Aorta (tissue), 5 donors: ENCODE measurements at regions not wholly inside any gene's neighbourhood (a gene's known extent, or its start where the extent isn't known, plus 50 kb on each side); places are given as distances from the start of the nearest gene placed in this dataset.
"Not testable (repeated sequence)": the region's sequence is repeated elsewhere in the genome, so short reads cannot be mapped to it uniquely, and the experiment has no call there.

ENCODE experiments used
- ATAC-seq: fragments of 200-7000 bp; cut with Tn5 transposase; one replicate; pipeline ENCODE4 v1.9.1; 2022; ENCODE audit warnings: moderate library complexity; ENCODE audit not compliant: low FRiP score
- DNase-seq, 2 donors: peaks; one replicate each; pipeline ENCODE4 v3.0.0-alpha.2; 2020
- H3K27ac ChIP-seq, 2 donors: one replicate each; pipeline ENCODE4 v1.5.1; 2013; ENCODE audit warnings: low read length in 2 of 2, mild to moderate bottlenecking in 2 of 2, moderate library complexity in 2 of 2, control low read depth in 1 of 2, inconsistent platforms in 1 of 2, low read depth in 1 of 2
- H3K27me3 ChIP-seq, 2 donors: one replicate each; pipeline ENCODE4 v1.6.1; 2013; ENCODE audit warnings: control low read depth in 1 of 2, low read length in 1 of 2, mild to moderate bottlenecking in 1 of 2, moderate library complexity in 1 of 2; ENCODE audit not compliant: insufficient read depth in 2 of 2, control insufficient read depth in 1 of 2
- H3K36me3 ChIP-seq, 2 donors: one replicate each; pipeline ENCODE4 v1.6.1; 2013; ENCODE audit warnings: control low read depth in 1 of 2, low read length in 1 of 2, mild to moderate bottlenecking in 1 of 2; ENCODE audit not compliant: insufficient read depth in 2 of 2, control insufficient read depth in 1 of 2
- H3K4me1 ChIP-seq, 2 donors: one replicate each; pipeline ENCODE4 v1.6.1; 2013; ENCODE audit warnings: low read length in 2 of 2, control low read depth in 1 of 2, mild to moderate bottlenecking in 1 of 2, moderate library complexity in 1 of 2; ENCODE audit not compliant: insufficient read depth in 2 of 2, control insufficient read depth in 1 of 2
- H3K4me3 ChIP-seq, 2 donors: one replicate each; pipeline ENCODE4 v1.5.1; 2013; ENCODE audit warnings: low read length in 2 of 2, control low read depth in 1 of 2, mild to moderate bottlenecking in 1 of 2
- H3K9me3 ChIP-seq: one replicate; pipeline ENCODE4 v1.6.1; 2013; ENCODE audit warnings: mild to moderate bottlenecking, low read length; ENCODE audit not compliant: control insufficient read depth
- WGBS, 2 donors: extraction: QIAGEN DNeasy Blood & Tissue Kit; methylation state at CpG; one replicate each; pipeline ENCODE4 v1.1.7; 2013; 5-methylcytosine and 5-hydroxymethylcytosine counted together
- intact Hi-C, 2 donors: fragments of 100-400 bp; cut with DNase I; formaldehyde crosslinking; loops; one replicate each; pipeline versions ENCODE4 v1.14.2 to v1.15.0; 2022
- donor health status: healthy with polysubstance abuse.
- donor health status: Bipolar disorder and iron deficiency.
- donor health status: DM: no; HTN: no; CAD: no.
- donor health status: DM: no; HTN: no; CAD: no.
- donor health status: DM: yes; HTN: yes; CAD: no.

GRCh38 chr6:19918436-19918835 lies 81.3 kb downstream of the ID4 start:
- H3K4me3 ChIP-seq, result no peak overlapping the region
- no peaks in the 10 kb centered on the region for H3K36me3 ChIP-seq
- ATAC-seq (no peak), DNase-seq (no peak)
- H3K27me3 ChIP-seq, result no peaks in the 10 kb centered on the region
- 87 to 94% methylated on average over 1 of the region's 1 CpG for WGBS, 2 donors
- H3K27ac ChIP-seq, result no peak overlapping the region
- intact Hi-C loops, result no loop called here
- peaks cover 1% of the 10 kb centered on the region for H3K9me3 ChIP-seq
- no peaks in the 10 kb centered on the region for H3K4me1 ChIP-seq

DNA sequence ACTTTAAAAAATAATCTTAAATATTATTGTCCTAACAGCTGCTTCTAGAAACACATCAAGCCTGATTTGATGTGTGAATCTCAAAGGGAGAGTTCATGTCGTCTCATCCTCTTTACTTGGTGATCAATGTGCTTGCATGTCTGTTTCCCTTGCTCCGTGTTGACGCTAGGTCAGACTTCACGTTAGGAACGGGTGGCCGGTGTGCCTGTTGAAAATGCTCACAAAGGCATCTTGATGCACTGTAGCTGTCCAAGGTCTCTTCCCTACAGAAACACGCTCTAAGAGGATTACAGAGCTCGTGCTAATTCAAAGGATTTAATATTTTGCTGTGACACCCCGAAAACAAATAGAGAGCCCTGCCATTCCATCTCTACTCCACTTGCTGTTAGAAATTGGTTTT lies 84.6 kb downstream of the ID4 start:
- 27 to 33% methylated on average over 9 of the region's 9 CpGs for WGBS, 2 donors
- ATAC-seq (no peak), DNase-seq (no peak)
- Histone ChIP-seq H3K9me3 (no peaks in the 10 kb centered on the region), H3K36me3 (no peaks in the 10 kb centered on the region), H3K4me3 (no peak overlapping the region), H3K27ac (no peak overlapping the region), H3K4me1 (no peaks in the 10 kb centered on the region), H3K27me3 (no peaks in the 10 kb centered on the region)
- intact Hi-C loops, result no loop called here

DNA sequence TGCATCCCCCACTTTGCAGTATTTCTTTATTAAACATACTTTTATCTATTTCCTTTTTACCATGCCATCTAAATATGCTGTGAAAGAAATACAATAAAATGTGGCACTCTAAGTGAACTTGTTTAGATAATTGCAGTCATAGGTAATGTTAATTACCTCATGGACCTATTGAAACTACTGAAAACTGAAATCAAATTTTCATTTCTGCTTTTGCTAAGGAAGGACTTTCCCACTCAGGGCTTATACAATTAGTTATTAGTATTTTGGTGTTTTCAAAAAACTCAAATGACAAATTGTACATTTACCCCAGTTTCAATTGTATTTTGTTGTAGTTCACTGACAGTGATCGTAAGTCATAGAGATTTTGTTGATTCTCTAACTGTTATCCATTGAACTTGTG lies 88.4 kb downstream of the ID4 start:
- ATAC-seq, result no peak
- 93 to 97% methylated on average over 1 of the region's 1 CpG for WGBS, 2 donors

GRCh38 chr6:19928461-19928860 lies 91.3 kb downstream of the ID4 start:
- no peaks in the 10 kb centered on the region for H3K36me3 ChIP-seq
- no peaks in the 10 kb centered on the region for H3K9me3 ChIP-seq
- H3K27ac ChIP-seq, result no peak overlapping the region
- H3K4me3 ChIP-seq, result no peak overlapping the region
- H3K27me3 ChIP-seq, result no peaks in the 10 kb centered on the region
- H3K4me1 ChIP-seq, result no peaks in the 10 kb centered on the region
- intact Hi-C loops, result no loop called here
- WGBS, 2 donors, result 76 to 93% methylated on average over 2 of the region's 2 CpGs
- ATAC-seq (no peak), DNase-seq (no peak)

More for the DNA sequence above, 88.4 kb downstream of the ID4 start:
- Histone ChIP-seq H3K27me3 (no peaks in the 10 kb centered on the region), H3K36me3 (no peaks in the 10 kb centered on the region), H3K9me3 (no peaks in the 10 kb centered on the region), H3K27ac (no peak overlapping the region), H3K4me3 (no peak overlapping the region), H3K4me1 (no peaks in the 10 kb centered on the region)
- no peak for DNase-seq
- intact Hi-C loops, result no loop called here

GRCh38 chr6:19929312-19929711 lies 92.1 kb downstream of the ID4 start:
- WGBS, 2 donors, result 21 to 30% methylated on average over 1 of the region's 1 CpG
- intact Hi-C loops, result no loop called here

GRCh38 chr6:19934996-19935591 lies 97.9 kb downstream of the ID4 start:
- H3K36me3 ChIP-seq, result no peaks in the 10 kb centered on the region
- no peak overlapping the region for H3K4me3 ChIP-seq
- peaks cover 2% of the 10 kb centered on the region for H3K9me3 ChIP-seq
- no peaks in the 10 kb centered on the region for H3K4me1 ChIP-seq
- no peak overlapping the region for H3K27ac ChIP-seq
- whole genome bisulfite sequencing, 2 donors, result 81 to 83% methylated on average over 5 of the region's 5 CpGs
- no peak for DNase-seq
- no peak for ATAC-seq
- intact Hi-C loops, result no loop called here
- no peaks in the 10 kb centered on the region for H3K27me3 ChIP-seq

More at GRCh38 chr6:19929312-19929711, 92.1 kb downstream of the ID4 start:
- Histone ChIP-seq H3K36me3 (no peaks in the 10 kb centered on the region), H3K27me3 (no peaks in the 10 kb centered on the region), H3K4me3 (no peak overlapping the region), H3K4me1 (no peaks in the 10 kb centered on the region), H3K27ac (no peak overlapping the region), H3K9me3 (no peaks in the 10 kb centered on the region)
- ATAC-seq (no peak), DNase-seq (no peak)

- H3K4me1 ChIP-seq, H3K36me3 ChIP-seq, H3K27ac ChIP-seq, H3K4me3 ChIP-seq, H3K27me3 ChIP-seq, ATAC-seq, DNase-seq, intact Hi-C loops, H3K9me3 ChIP-seq: not testable (repeated sequence)
- WGBS, 2 donors, result 96 to 97% methylated on average over 19 to 28 of the region's 28 CpGs
These were observed 102.2 kb downstream of the ID4 start for GRCh38 chr6:19939321-19939720.

DNA sequence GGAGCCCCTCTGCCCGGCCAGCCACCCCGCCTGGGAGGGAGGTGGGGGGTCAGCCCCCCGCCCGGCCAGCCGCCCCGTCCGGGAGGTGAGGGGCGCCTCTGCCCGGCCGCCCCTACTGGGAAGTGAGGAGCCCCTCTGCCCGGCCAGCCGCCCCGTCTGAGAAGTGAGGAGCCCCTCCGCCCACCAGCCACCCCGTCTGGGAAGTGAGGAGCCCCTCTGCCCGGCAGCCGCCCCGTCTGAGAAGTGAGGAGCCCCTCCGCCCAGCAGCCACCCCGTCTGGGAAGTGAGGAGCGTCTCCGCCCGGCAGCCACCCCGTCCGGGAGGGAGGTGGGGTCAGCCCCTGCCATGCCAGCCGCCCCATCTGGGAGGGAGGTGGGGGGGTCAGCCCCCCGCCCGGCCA lies 102.8 kb downstream of the ID4 start:
- H3K4me1 ChIP-seq, intact Hi-C loops, ATAC-seq, DNase-seq, H3K27ac ChIP-seq, H3K27me3 ChIP-seq, H3K36me3 ChIP-seq, H3K9me3 ChIP-seq, H3K4me3 ChIP-seq: not testable (repeated sequence)
- WGBS, 2 donors, result 94% methylated on average over 5 to 23 of the region's 28 CpGs

DNA sequence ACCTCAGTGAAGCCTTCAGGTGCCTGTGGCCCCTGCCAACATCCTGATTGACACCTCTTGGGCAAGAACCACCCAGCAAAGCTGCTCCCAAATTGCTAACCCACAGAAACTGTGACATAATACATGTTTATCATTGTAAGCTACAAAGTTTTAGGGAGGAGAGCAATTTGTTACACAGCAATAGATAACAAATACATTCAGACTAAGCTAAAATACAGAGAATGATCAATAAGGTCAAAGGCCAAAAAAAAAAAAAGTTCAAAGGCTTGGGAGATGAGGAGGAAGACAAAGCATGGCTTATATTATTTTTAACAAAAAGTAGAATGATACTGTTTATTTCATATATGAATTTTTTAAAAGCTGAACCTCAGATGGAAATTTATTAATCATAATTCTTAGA lies 105.9 kb downstream of the ID4 start:
- Histone ChIP-seq H3K27ac (no peak overlapping the region), H3K9me3 (peaks cover 1% of the 10 kb centered on the region), H3K27me3 (no peaks in the 10 kb centered on the region), H3K36me3 (no peaks in the 10 kb centered on the region), H3K4me1 (no peaks in the 10 kb centered on the region), H3K4me3 (no peak overlapping the region)
- no peak for DNase-seq
- intact Hi-C loops, result no loop called here
- no peak for ATAC-seq
